Posterior cingulate gyrus (tissue), 11 donors: ENCODE measurements at regions not wholly inside any gene's neighbourhood (a gene's known extent, or its start where the extent isn't known, plus 50 kb on each side); places are given as distances from the start of the nearest gene placed in this dataset.
"Not testable (repeated sequence)": the region's sequence is repeated elsewhere in the genome, so short reads cannot be mapped to it uniquely, and the experiment has no call there.

ENCODE experiments used
- DNase-seq, 10 donors: peaks; one replicate each; pipeline versions ENCODE4 v3.0.0 to v3.0.0-alpha.2; 2020 to 2021; ENCODE audit warnings: mixed read lengths in 3 of 10
- intact Hi-C: fragments of 100-400 bp; cut with DNase I; formaldehyde crosslinking; loops from one replicate; pipeline ENCODE4 v1.15.1; 2023

GRCh38 chr20:6270404-6270803 is 147.6 kb upstream of the FERMT1 start:
- DNase-seq, result not testable (repeated sequence)

GRCh38 chr20:6269168-6269873 is 146.5 kb upstream of the FERMT1 start:
- no peak for DNase-seq
- intact Hi-C loops, result loop anchor here (10.0 kb wide), 1 partner anchor 1015 kb away; no protein-coding TSS in a partner anchor

More at GRCh38 chr20:6270404-6270803, 147.6 kb upstream of the FERMT1 start:
- intact Hi-C loops, result not testable (repeated sequence)

- DNase-seq, result no peak
- intact Hi-C loops, result loop anchor here (10.0 kb wide), 1 partner anchor 1019 kb away; no protein-coding TSS in a partner anchor
These were observed 142.5 kb upstream of the FERMT1 start for GRCh38 chr20:6265204-6265904.

- intact Hi-C loops, result no loop called here
- no peak for DNase-seq
These were observed 130.6 kb upstream of the FERMT1 start for GRCh38 chr20:6253396-6253795.

GRCh38 chr20:6245436-6245835 is 122.6 kb upstream of the FERMT1 start:
- intact Hi-C loops, result no loop called here
- DNase-seq, result no peak

GRCh38 chr20:6241591-6241990 is 118.8 kb upstream of the FERMT1 start:
- no peak for DNase-seq
- intact Hi-C loops, result no loop called here

GRCh38 chr20:6240059-6240458 is 117.2 kb upstream of the FERMT1 start:
- DNase-seq, result no peak
- intact Hi-C loops, result no loop called here

- no peak for DNase-seq
- intact Hi-C loops, result no loop called here
These were observed 115.6 kb upstream of the FERMT1 start for GRCh38 chr20:6238421-6238820.

GRCh38 chr20:6235510-6235909 is 112.7 kb upstream of the FERMT1 start:
- no peak for DNase-seq
- intact Hi-C loops, result no loop called here

GRCh38 chr20:6232436-6232835 is 109.6 kb upstream of the FERMT1 start:
- no peak for DNase-seq
- intact Hi-C loops, result no loop called here

- DNase-seq, result no peak
- intact Hi-C loops, result no loop called here
These were observed 108.7 kb upstream of the FERMT1 start for GRCh38 chr20:6231556-6231955.

GRCh38 chr20:6228302-6228843 is 105.5 kb upstream of the FERMT1 start:
- intact Hi-C loops, result no loop called here
- DNase-seq, result no peak

GRCh38 chr20:6213311-6213710 is 90.5 kb upstream of the FERMT1 start:
- peak in 2 of 10 donors; percentile 65 to 72 for DNase-seq
- intact Hi-C loops, result no loop called here

GRCh38 chr20:6212903-6213302 is 90.1 kb upstream of the FERMT1 start:
- intact Hi-C loops, result no loop called here
- DNase-seq, result peak in 1 of 10 donors; percentile 67

- DNase-seq, result no peak
- intact Hi-C loops, result no loop called here
These were observed 86.3 kb upstream of the FERMT1 start for GRCh38 chr20:6209093-6209492.

GRCh38 chr20:6200092-6200491 is 77.3 kb upstream of the FERMT1 start:
- intact Hi-C loops, result no loop called here
- DNase-seq, result no peak

- no peak for DNase-seq
- intact Hi-C loops, result no loop called here
These were observed 62.4 kb upstream of the FERMT1 start for GRCh38 chr20:6185268-6185667.

GRCh38 chr20:6184086-6184485 is 61.3 kb upstream of the FERMT1 start:
- DNase-seq, result no peak
- intact Hi-C loops, result no loop called here

- intact Hi-C loops, result no loop called here
- DNase-seq, result no peak
These were observed 57.7 kb upstream of the FERMT1 start for GRCh38 chr20:6180531-6180930.

- intact Hi-C loops, result no loop called here
- no peak for DNase-seq
These were observed 55.7 kb upstream of the FERMT1 start for GRCh38 chr20:6178537-6178936.

- intact Hi-C loops, result no loop called here
- DNase-seq, result no peak
These were observed 50.7 kb upstream of the FERMT1 start for GRCh38 chr20:6173481-6173880.
